Ishikawa (cell line): ENCODE measurements at regions not wholly inside any gene's neighbourhood (a gene's known extent, or its start where the extent isn't known, plus 50 kb on each side); places are given as distances from the start of the nearest gene placed in this dataset.

ENCODE experiments used
- CEBPB ChIP-seq: IDR thresholded peaks from 2 replicates; pipeline ENCODE4 v1.6.1; 2012
- CREB1 ChIP-seq: IDR thresholded peaks from 2 replicates; pipeline ENCODE4 v1.6.1; 2012; ENCODE audit warnings: low read depth
- EGR1 ChIP-seq: IDR thresholded peaks from 2 replicates; pipeline ENCODE4 v1.6.1; 2012
- EP300 ChIP-seq: IDR thresholded peaks from 2 replicates; pipeline ENCODE4 v1.6.1; 2012; ENCODE audit warnings: borderline replicate concordance
- FOXM1 ChIP-seq: IDR thresholded peaks from 2 replicates; pipeline ENCODE4 v1.6.1; 2012; ENCODE audit warnings: low read depth, borderline replicate concordance
- MAX ChIP-seq: IDR thresholded peaks from 2 replicates; pipeline ENCODE4 v1.6.1; 2012
- NFIC ChIP-seq: IDR thresholded peaks from 2 replicates; pipeline ENCODE4 v1.6.1; 2012
- RAD21 ChIP-seq: IDR thresholded peaks from 2 replicates; pipeline ENCODE4 v1.6.1; 2012; ENCODE audit warnings: low read depth
- TAF1 ChIP-seq: IDR thresholded peaks from 2 replicates; pipeline ENCODE4 v1.6.1; 2012; ENCODE audit warnings: low read depth, mild to moderate bottlenecking
- TCF12 ChIP-seq: IDR thresholded peaks from 2 replicates; pipeline ENCODE4 v1.6.1; 2012; ENCODE audit warnings: low read depth
- TEAD4 ChIP-seq: IDR thresholded peaks from 2 replicates; pipeline ENCODE4 v1.6.1; 2012
- USF1 ChIP-seq: IDR thresholded peaks from 2 replicates; pipeline ENCODE4 v1.6.1; 2012
- YY1 ChIP-seq: IDR thresholded peaks from 2 replicates; pipeline ENCODE4 v1.6.1; 2012; ENCODE audit warnings: low read depth
- ZBTB7A ChIP-seq: IDR thresholded peaks from 2 replicates; pipeline ENCODE4 v1.6.1; 2012; ENCODE audit warnings: low read depth
- TF ChIP-seq, protein P1 (sequence below): IDR thresholded peaks from 2 replicates; pipeline ENCODE4 v1.6.1; 2012; ENCODE audit warnings: low read depth, mild to moderate bottlenecking

DNA sequence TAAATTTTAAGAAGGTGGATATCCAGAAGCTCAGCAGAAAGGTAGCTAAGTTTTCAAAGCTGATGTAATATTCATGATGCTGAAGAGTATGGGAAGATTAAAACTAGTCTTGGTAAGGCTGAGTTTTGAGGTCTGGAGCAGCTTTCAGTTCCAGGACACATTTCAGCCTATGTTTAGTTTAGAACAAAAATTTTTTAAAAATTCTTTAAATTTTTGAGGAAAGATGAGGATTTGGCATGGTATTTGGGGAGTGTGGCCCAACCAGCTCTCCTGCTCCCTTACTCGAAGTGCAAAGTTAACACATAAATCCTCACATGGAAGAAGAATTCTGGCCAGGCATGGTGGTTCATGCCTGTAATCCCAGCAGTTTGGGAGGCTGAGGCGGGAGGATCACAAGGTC lies 1039.1 kb downstream of the NAALADL2 start:
- TF ChIP-seq FOXM1 = no peak
- no peak for TF ChIP-seq USF1

- TF ChIP-seq RAD21 = no peak
- no peak for TF ChIP-seq FOXM1
- no peak for TF ChIP-seq ZBTB7A
- TF ChIP-seq USF1 = no peak
- TF ChIP-seq TCF12 = no peak
- TF ChIP-seq TAF1 = no peak
- no peak for TF ChIP-seq TEAD4
- TF ChIP-seq MAX = no peak
- no peak for TF ChIP-seq NFIC
- TF ChIP-seq CEBPB = no peak
- no peak for TF ChIP-seq EGR1
- TF ChIP-seq YY1 = no peak
- TF ChIP-seq EP300 = no peak
- no peak for TF ChIP-seq CREB1
- TF ChIP-seq, protein P1, sequence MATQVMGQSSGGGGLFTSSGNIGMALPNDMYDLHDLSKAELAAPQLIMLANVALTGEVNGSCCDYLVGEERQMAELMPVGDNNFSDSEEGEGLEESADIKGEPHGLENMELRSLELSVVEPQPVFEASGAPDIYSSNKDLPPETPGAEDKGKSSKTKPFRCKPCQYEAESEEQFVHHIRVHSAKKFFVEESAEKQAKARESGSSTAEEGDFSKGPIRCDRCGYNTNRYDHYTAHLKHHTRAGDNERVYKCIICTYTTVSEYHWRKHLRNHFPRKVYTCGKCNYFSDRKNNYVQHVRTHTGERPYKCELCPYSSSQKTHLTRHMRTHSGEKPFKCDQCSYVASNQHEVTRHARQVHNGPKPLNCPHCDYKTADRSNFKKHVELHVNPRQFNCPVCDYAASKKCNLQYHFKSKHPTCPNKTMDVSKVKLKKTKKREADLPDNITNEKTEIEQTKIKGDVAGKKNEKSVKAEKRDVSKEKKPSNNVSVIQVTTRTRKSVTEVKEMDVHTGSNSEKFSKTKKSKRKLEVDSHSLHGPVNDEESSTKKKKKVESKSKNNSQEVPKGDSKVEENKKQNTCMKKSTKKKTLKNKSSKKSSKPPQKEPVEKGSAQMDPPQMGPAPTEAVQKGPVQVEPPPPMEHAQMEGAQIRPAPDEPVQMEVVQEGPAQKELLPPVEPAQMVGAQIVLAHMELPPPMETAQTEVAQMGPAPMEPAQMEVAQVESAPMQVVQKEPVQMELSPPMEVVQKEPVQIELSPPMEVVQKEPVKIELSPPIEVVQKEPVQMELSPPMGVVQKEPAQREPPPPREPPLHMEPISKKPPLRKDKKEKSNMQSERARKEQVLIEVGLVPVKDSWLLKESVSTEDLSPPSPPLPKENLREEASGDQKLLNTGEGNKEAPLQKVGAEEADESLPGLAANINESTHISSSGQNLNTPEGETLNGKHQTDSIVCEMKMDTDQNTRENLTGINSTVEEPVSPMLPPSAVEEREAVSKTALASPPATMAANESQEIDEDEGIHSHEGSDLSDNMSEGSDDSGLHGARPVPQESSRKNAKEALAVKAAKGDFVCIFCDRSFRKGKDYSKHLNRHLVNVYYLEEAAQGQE = no peak
These were observed 1037.5 kb downstream of the NAALADL2 start for GRCh38 chr3:175896655-175897054.

DNA sequence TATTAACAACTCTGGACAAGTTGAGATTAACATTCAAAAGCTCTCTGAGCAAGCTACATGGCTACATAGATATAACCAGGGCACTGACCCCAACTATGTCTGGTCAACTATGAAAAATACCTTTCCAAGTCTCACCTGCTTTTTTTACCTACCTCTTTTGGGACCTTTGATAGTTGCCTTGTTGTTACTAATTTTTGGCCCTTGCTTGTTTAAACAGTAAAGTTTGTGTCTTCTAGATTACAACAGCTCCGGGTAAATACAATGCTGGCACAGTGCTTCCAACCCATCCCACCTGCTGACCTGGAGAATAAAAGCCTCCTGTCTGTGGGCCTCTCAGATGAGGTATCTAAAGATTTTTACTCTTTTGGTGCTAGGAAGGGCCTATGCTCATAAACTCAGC lies 1036.6 kb downstream of the NAALADL2 start:
- no peak for TF ChIP-seq TAF1
- TF ChIP-seq ZBTB7A = no peak
- TF ChIP-seq MAX = no peak
- no peak for TF ChIP-seq TEAD4
- TF ChIP-seq FOXM1 = no peak
- no peak for TF ChIP-seq YY1
- TF ChIP-seq RAD21 = no peak
- TF ChIP-seq EP300 = no peak
- TF ChIP-seq USF1 = no peak
- TF ChIP-seq TCF12 = no peak
- no peak for TF ChIP-seq CEBPB
- no peak for TF ChIP-seq NFIC
- no peak for TF ChIP-seq CREB1
- TF ChIP-seq EGR1 = no peak
- TF ChIP-seq, protein P1 = no peak

DNA sequence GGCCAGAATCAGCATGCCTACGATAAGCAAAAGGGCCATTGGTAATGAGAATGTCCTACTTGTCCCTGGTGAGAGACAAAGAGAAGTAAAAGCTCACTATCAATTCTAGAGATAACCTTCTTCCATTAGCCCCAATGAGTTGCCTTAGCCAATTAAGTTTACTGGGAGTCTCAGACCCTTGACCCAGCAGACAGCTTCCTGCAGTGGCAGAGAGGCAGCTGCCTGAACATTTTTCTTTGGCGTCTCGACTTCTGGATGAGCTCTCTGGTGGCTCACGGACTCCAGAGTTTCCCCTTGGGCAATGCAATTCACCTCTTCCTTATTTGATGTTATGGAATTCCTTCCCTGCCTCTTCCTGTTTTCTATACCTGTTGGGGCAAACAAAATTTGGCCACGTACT lies 1034.4 kb downstream of the NAALADL2 start:
- no peak for TF ChIP-seq CREB1
- no peak for TF ChIP-seq FOXM1
- no peak for TF ChIP-seq CEBPB
- TF ChIP-seq NFIC = no peak
- TF ChIP-seq, protein P1 = no peak
- no peak for TF ChIP-seq TCF12
- TF ChIP-seq RAD21 = no peak
- TF ChIP-seq TAF1 = no peak
- TF ChIP-seq EGR1 = no peak
- TF ChIP-seq USF1 = no peak
- no peak for TF ChIP-seq TEAD4
- no peak for TF ChIP-seq YY1
